Panc1 (cell line): ENCODE measurements at regions not wholly inside any gene's neighbourhood (a gene's known extent, or its start where the extent isn't known, plus 50 kb on each side); places are given as distances from the start of the nearest gene placed in this dataset.

Source experiments
- ATAC-seq: fragments of 200-7000 bp; cut with Tn5 transposase; 2 replicates; pipeline ENCODE4 v1.9.1; 2020; ENCODE audit warnings: mild to moderate bottlenecking, moderate library complexity
- BruUV-seq: library from RNA; stranded (reverse); fragments of 400-500 nt; replicated peaks from 2 replicates; lab custom pipeline; 2021; lab: Mats Ljungman, UMichigan
- CTCF ChIA-PET: fragments of 300-600 bp; sonication (Branson Sonifier 250); formaldehyde crosslinking; loops from one replicate; lab custom pipeline; 2022; ENCODE audit warnings: antibody characterized with exemption; lab: Charles Lee
- POLR2A ChIA-PET: fragments of 300-600 bp; sonication (Branson Sonifier 250); formaldehyde crosslinking; loops from one replicate; lab custom pipeline; 2022; ENCODE audit warnings: antibody characterized with exemption; lab: Charles Lee
- DNase-seq: peaks from one replicate; pipeline ENCODE4 v3.0.0-alpha.2; 2010; ENCODE audit warnings: low read depth, low spot score
- H3K27ac ChIP-seq: 2 replicates; pipeline ENCODE4 v1.5.1; 2011; ENCODE audit warnings: mild to moderate bottlenecking, low read length, inconsistent platforms
- H3K27me3 ChIP-seq: fragments of 200-500 bp; sonication (Bioruptor generic); 2 replicates; pipeline ENCODE4 v1.6.0; 2014; ENCODE audit warnings: low read length, inconsistent platforms; ENCODE audit not compliant: control insufficient read depth, insufficient read depth
- H3K36me3 ChIP-seq: fragments of 200-500 bp; sonication (Bioruptor generic); 2 replicates; pipeline ENCODE4 v1.5.1; 2014; ENCODE audit warnings: inconsistent platforms, mild to moderate bottlenecking, low read length, moderate library complexity; ENCODE audit not compliant: control insufficient read depth, insufficient read depth
- H3K4me1 ChIP-seq: 2 replicates; pipeline ENCODE4 v1.5.1; 2011; ENCODE audit warnings: inconsistent platforms, mild to moderate bottlenecking, low read length, moderate library complexity; ENCODE audit not compliant: control insufficient read depth, insufficient read depth
- H3K4me3 ChIP-seq, 2 experiments: 2 replicates each; pipeline ENCODE4 v1.5.1; 2011 to 2012; ENCODE audit warnings: low read depth in 2 of 2, low read length in 2 of 2, mild to moderate bottlenecking in 2 of 2, inconsistent platforms in 1 of 2, moderate library complexity in 1 of 2
- H3K9me3 ChIP-seq: fragments of 200-500 bp; sonication (Bioruptor generic); 2 replicates; pipeline ENCODE4 v1.5.1; 2014; ENCODE audit warnings: low read depth, mild to moderate bottlenecking, inconsistent platforms, low read length, moderate library complexity; ENCODE audit not compliant: control insufficient read depth, insufficient read depth
- POLR2AphosphoS5 ChIP-seq: IDR thresholded peaks from 2 replicates; pipeline ENCODE4 v1.6.1; 2012; ENCODE audit warnings: mild to moderate bottlenecking, low read depth, low read length, moderate library complexity
- SIN3A ChIP-seq: IDR thresholded peaks from 2 replicates; pipeline ENCODE4 v1.6.1; 2012; ENCODE audit warnings: low read depth, mild to moderate bottlenecking, low read length, moderate library complexity, borderline replicate concordance; ENCODE audit not compliant: insufficient read depth
- TCF7L2 ChIP-seq: IDR thresholded peaks from 2 replicates; pipeline ENCODE4 v1.6.1; 2011; ENCODE audit warnings: mild to moderate bottlenecking, low read depth, low read length, inconsistent platforms
- in situ Hi-C: cut with HindIII; loops from 2 replicates; pipeline ENCODE4 v1.10.0; 2016; ENCODE audit warnings: low sequenced_read_pairs, low pct_unique_long_range_greater_than_20kb
- intact Hi-C: fragments of 100-400 bp; cut with micrococcal nuclease; formaldehyde crosslinking; loops from one replicate; pipeline ENCODE4 v1.10.0; 2022; ENCODE audit not compliant: unreplicated experiment
- TF ChIP-seq, protein P1 (sequence below), 2 experiments: IDR thresholded peaks; 2 replicates each; pipeline ENCODE4 v1.6.1; 2011 to 2012; ENCODE audit warnings: low read depth in 2 of 2, control low read depth in 1 of 2, low read length in 1 of 2, mild to moderate bottlenecking in 1 of 2, moderate library complexity in 1 of 2; ENCODE audit not compliant: insufficient read depth in 1 of 2
- TF ChIP-seq, protein P2 (sequence below): fragments of 450-650 bp; IDR thresholded peaks from 2 replicates; pipeline ENCODE4 v1.5.1; 2017; ENCODE audit warnings: mild to moderate bottlenecking

GRCh38 chr4:166280642-166281041 is 407.6 kb downstream of the TLL1 start:
- no peak for DNase-seq
- no TSS peak for BruUV-seq
- H3K4me3 ChIP-seq: no peak overlapping the region
- H3K4me1 ChIP-seq: no peaks in the 10 kb centered on the region
- ChIA-PET CTCF (no interaction called here), POLR2A (no interaction called here)
- intact Hi-C loops: no loop called here
- in situ Hi-C loops: no loop called here
- H3K27me3 ChIP-seq: no peaks in the 10 kb centered on the region
- H3K36me3 ChIP-seq: no peaks in the 10 kb centered on the region
- ATAC-seq: no peak
- TF ChIP-seq TCF7L2 (no peak), SIN3A (no peak), POLR2AphosphoS5 (no peak)
- TF ChIP-seq, protein P1, sequence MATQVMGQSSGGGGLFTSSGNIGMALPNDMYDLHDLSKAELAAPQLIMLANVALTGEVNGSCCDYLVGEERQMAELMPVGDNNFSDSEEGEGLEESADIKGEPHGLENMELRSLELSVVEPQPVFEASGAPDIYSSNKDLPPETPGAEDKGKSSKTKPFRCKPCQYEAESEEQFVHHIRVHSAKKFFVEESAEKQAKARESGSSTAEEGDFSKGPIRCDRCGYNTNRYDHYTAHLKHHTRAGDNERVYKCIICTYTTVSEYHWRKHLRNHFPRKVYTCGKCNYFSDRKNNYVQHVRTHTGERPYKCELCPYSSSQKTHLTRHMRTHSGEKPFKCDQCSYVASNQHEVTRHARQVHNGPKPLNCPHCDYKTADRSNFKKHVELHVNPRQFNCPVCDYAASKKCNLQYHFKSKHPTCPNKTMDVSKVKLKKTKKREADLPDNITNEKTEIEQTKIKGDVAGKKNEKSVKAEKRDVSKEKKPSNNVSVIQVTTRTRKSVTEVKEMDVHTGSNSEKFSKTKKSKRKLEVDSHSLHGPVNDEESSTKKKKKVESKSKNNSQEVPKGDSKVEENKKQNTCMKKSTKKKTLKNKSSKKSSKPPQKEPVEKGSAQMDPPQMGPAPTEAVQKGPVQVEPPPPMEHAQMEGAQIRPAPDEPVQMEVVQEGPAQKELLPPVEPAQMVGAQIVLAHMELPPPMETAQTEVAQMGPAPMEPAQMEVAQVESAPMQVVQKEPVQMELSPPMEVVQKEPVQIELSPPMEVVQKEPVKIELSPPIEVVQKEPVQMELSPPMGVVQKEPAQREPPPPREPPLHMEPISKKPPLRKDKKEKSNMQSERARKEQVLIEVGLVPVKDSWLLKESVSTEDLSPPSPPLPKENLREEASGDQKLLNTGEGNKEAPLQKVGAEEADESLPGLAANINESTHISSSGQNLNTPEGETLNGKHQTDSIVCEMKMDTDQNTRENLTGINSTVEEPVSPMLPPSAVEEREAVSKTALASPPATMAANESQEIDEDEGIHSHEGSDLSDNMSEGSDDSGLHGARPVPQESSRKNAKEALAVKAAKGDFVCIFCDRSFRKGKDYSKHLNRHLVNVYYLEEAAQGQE (IDR thresholded peaks at IDR 0.05; ENCODE audit: insufficient read depth in 1 of 2, low read depth in 2 of 2, low read length in 1 of 2): no peak
- TF ChIP-seq, protein P2, sequence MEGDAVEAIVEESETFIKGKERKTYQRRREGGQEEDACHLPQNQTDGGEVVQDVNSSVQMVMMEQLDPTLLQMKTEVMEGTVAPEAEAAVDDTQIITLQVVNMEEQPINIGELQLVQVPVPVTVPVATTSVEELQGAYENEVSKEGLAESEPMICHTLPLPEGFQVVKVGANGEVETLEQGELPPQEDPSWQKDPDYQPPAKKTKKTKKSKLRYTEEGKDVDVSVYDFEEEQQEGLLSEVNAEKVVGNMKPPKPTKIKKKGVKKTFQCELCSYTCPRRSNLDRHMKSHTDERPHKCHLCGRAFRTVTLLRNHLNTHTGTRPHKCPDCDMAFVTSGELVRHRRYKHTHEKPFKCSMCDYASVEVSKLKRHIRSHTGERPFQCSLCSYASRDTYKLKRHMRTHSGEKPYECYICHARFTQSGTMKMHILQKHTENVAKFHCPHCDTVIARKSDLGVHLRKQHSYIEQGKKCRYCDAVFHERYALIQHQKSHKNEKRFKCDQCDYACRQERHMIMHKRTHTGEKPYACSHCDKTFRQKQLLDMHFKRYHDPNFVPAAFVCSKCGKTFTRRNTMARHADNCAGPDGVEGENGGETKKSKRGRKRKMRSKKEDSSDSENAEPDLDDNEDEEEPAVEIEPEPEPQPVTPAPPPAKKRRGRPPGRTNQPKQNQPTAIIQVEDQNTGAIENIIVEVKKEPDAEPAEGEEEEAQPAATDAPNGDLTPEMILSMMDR: no peak
- no peak overlapping the region for H3K27ac ChIP-seq
- no peaks in the 10 kb centered on the region for H3K9me3 ChIP-seq

DNA sequence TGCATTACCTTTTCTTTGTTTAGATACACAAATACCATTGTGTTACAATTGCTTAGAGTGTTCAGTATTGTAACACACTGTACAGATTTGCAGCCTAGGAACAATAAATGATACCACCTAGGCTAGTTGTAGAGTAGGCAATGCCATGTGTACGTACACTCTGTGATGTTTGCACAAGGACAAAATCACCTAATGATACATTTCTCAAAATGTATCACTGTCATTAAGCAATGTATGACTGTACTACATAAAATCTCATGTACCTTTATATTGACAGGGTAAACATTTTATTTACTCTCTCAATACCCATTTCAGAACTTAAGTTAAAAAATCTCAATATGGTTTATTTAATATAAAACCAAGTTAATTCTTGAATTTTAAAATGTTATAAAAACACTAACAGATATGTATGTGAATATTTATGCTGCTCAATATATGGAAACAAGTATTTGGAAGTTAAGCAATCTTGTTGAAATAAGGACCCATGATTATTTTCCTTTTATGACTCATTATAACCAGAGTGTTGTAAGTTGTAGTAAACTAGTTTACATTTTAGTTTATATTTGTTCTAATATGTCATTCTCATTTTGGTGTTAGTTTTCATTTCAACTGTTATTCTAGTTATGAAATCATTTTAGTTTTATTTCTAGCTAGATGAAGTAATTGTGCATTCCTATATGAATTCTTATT is 409.2 kb downstream of the TLL1 start:
- DNase-seq (no peak), ATAC-seq (no peak)
- Histone ChIP-seq H3K9me3 (no peaks in the 10 kb centered on the region), H3K4me1 (no peaks in the 10 kb centered on the region), H3K4me3 (no peak overlapping the region), H3K36me3 (no peaks in the 10 kb centered on the region), H3K27ac (no peak overlapping the region), H3K27me3 (no peaks in the 10 kb centered on the region)
- in situ Hi-C loops: no loop called here
- no peak for TF ChIP-seq SIN3A
- TF ChIP-seq, protein P2: no peak
- no peak for TF ChIP-seq POLR2AphosphoS5
- TF ChIP-seq, protein P1 (IDR thresholded peaks at IDR 0.05; ENCODE audit: insufficient read depth in 1 of 2, low read depth in 2 of 2, low read length in 1 of 2): no peak
- no peak for TF ChIP-seq TCF7L2
- no TSS peak for BruUV-seq
- CTCF ChIA-PET: no interaction called here
- POLR2A ChIA-PET: no interaction called here
- intact Hi-C loops: no loop called here
